Nephron (organoid): ENCODE measurements at regions not wholly inside any gene's neighbourhood (a gene's known extent, or its start where the extent isn't known, plus 50 kb on each side); places are given as distances from the start of the nearest gene placed in this dataset.
A peak's percentile ranks its signal among the peaks of the same experiment; 100 is the strongest.

Source experiments
- H3K27ac Mint-ChIP-seq, 3 experiments: 2 replicates each; pipeline ENCODE4 v1.8.0; 2020; ENCODE audit warnings: mixed read lengths in 3 of 3, mild to moderate bottlenecking in 2 of 3, moderate library complexity in 1 of 3
- H3K27me3 Mint-ChIP-seq: 2 replicates; pipeline ENCODE4 v1.8.0; 2021; ENCODE audit warnings: low read depth, mild to moderate bottlenecking, moderate library complexity, mixed read lengths
- H3K36me3 Mint-ChIP-seq: 2 replicates; pipeline ENCODE4 v1.8.0; 2020; ENCODE audit warnings: low read depth, mixed read lengths
- H3K4me1 Mint-ChIP-seq: 2 replicates; pipeline ENCODE4 v1.8.0; 2020; ENCODE audit warnings: mixed read lengths
- H3K4me3 Mint-ChIP-seq, 3 experiments: 2 replicates each; pipeline ENCODE4 v1.8.0; 2020; ENCODE audit warnings: mild to moderate bottlenecking in 3 of 3, mixed read lengths in 3 of 3, moderate library complexity in 2 of 3
- H3K9me3 Mint-ChIP-seq: 2 replicates; pipeline ENCODE4 v1.8.0; 2020; ENCODE audit warnings: mixed read lengths
- TF ChIP-seq, protein P1 (sequence below), 3 experiments: fragments of 200-600 bp; sonication (generic); IDR thresholded peaks; one replicate each; pipeline ENCODE4 v1.5.0; 2021; ENCODE audit warnings: antibody characterized with exemption in 3 of 3; ENCODE audit not compliant: unreplicated experiment in 3 of 3

DNA sequence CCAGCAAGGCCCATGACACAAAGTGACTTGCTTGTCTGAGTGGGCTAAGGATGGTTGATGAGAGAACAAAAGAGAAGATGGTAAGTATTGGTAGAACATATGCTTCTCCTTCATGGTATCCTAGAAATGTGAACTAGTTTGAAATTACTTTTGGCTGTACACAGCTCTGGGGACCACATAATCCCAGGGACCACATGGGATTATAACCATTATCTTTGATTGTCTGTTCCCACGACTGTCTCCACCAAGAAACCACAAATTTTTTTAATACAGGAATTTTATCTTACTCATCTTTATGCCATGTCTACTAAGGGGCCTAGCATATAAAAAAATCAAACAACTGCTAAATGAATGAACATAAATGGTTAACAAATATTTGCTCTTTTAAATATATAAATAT is 155.3 kb upstream of the PRICKLE2 start:
- Mint-ChIP-seq H3K9me3 (peaks cover 16% of the 10 kb centered on the region), H3K36me3 (peaks cover 25% of the 10 kb centered on the region), H3K27me3 (no peaks in the 10 kb centered on the region), H3K4me3 (no peak overlapping the region), H3K4me1 (peaks cover 58% of the 10 kb centered on the region), H3K27ac (peak overlapping the region in 1 of 3 experiments; percentile 65)
- TF ChIP-seq, protein P1, sequence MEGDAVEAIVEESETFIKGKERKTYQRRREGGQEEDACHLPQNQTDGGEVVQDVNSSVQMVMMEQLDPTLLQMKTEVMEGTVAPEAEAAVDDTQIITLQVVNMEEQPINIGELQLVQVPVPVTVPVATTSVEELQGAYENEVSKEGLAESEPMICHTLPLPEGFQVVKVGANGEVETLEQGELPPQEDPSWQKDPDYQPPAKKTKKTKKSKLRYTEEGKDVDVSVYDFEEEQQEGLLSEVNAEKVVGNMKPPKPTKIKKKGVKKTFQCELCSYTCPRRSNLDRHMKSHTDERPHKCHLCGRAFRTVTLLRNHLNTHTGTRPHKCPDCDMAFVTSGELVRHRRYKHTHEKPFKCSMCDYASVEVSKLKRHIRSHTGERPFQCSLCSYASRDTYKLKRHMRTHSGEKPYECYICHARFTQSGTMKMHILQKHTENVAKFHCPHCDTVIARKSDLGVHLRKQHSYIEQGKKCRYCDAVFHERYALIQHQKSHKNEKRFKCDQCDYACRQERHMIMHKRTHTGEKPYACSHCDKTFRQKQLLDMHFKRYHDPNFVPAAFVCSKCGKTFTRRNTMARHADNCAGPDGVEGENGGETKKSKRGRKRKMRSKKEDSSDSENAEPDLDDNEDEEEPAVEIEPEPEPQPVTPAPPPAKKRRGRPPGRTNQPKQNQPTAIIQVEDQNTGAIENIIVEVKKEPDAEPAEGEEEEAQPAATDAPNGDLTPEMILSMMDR (IDR thresholded peaks at IDR 0.05; ENCODE audit: unreplicated experiment in 3 of 3): no peak

DNA sequence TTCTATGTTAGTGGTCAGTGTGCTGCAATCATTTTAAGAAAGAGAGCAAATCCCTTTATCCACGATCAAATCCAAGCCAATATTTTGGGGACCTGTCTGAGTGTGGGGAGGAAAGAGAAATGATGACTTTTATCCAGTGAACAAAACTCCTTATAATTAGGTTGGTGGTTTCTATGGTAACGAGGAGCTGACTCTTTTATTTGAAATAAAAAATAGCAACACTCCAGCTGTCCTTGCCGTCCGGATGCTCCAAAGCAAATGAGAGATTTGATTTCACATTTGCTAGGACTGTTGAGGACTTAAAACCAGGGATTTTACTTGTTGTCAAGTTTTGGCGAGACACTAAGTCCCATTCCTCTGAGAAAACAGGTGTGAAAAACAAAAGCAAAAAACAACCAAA is 154.0 kb upstream of the PRICKLE2 start:
- Mint-ChIP-seq H3K4me1 (peaks cover 46% of the 10 kb centered on the region), H3K27ac (peak overlapping the region; percentile 10 to 65 (median 59)), H3K27me3 (no peaks in the 10 kb centered on the region), H3K4me3 (peak overlapping the region in 1 of 3 experiments; percentile 31), H3K36me3 (peaks cover 30% of the 10 kb centered on the region), H3K9me3 (peaks cover 25% of the 10 kb centered on the region)
- TF ChIP-seq, protein P1 (IDR thresholded peaks at IDR 0.05; ENCODE audit: unreplicated experiment in 3 of 3): no peak

DNA sequence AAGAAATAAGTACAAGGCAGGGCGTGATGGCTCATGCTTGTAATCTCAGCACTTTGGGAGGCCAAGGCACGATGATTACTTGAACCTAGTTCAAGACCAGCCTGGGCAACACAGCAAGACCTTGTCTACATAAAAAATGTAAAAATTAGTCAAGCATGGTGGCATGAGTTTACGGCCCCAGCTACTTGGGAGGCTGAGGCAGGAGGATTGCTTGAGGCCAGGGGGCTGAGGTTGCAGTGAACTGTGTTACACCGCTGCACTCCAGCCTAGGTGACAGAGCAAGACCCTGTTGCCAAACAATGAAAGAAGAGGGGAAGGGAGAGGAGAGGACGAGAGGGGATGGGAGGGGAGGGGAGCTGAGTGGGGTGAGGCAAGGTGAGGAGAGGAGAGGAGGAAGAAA is 152.7 kb upstream of the PRICKLE2 start:
- Mint-ChIP-seq H3K36me3 (peaks cover 32% of the 10 kb centered on the region), H3K27ac (peak overlapping the region in 1 of 3 experiments; percentile 65), H3K27me3 (no peaks in the 10 kb centered on the region), H3K4me3 (peak overlapping the region in 1 of 3 experiments; percentile 17), H3K9me3 (peaks cover 26% of the 10 kb centered on the region), H3K4me1 (peaks cover 44% of the 10 kb centered on the region)
- TF ChIP-seq, protein P1 (IDR thresholded peaks at IDR 0.05; ENCODE audit: unreplicated experiment in 3 of 3): no peak

DNA sequence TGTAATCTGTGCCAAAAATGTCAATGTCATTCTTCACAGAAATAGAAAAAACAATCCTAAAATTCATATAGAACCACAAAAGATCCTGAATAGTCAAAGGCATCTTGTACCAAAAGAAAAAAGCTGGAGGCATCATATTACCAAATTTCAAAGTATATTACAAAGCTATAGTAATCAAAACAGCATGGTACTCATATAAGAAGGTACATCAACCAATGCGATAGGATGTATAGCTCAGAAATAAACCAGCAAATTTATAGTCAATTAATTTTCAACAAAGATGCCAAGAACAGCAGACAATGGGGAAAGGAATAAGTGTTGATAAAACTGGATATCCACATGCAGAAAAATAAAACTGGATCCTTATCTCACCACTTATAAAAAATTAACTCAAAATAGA is 150.5 kb upstream of the PRICKLE2 start:
- H3K27ac Mint-ChIP-seq: no peak overlapping the region
- TF ChIP-seq, protein P1 (IDR thresholded peaks at IDR 0.05; ENCODE audit: unreplicated experiment in 3 of 3): no peak
- H3K27me3 Mint-ChIP-seq: no peaks in the 10 kb centered on the region
- peaks cover 24% of the 10 kb centered on the region for H3K36me3 Mint-ChIP-seq
- no peak overlapping the region for H3K4me3 Mint-ChIP-seq
- H3K9me3 Mint-ChIP-seq: peaks cover 26% of the 10 kb centered on the region
- peaks cover 30% of the 10 kb centered on the region for H3K4me1 Mint-ChIP-seq

DNA sequence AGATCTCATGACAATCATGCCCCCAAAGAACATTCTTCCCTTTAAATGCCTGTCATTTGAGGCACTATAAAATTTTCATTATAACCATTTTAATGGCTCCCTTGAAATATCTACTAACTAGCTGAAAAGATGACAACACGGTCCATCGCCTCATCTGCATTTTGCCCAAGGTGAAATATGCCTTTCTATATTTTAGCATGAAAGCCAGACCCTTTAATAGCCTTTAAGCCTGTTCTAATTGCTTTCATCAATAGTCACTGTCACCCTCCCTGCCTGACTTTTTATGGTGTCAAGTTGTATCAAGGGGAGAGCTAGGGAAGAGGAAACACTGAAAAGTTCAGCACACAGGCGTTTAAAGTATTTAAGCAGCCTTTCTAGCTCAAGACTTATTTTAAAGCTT is 144.1 kb upstream of the PRICKLE2 start:
- peaks cover 37% of the 10 kb centered on the region for H3K4me1 Mint-ChIP-seq
- H3K36me3 Mint-ChIP-seq: peaks cover 3% of the 10 kb centered on the region
- H3K27ac Mint-ChIP-seq: peak overlapping the region in 1 of 3 experiments; percentile 28
- H3K4me3 Mint-ChIP-seq: no peak overlapping the region
- peaks cover 3% of the 10 kb centered on the region for H3K9me3 Mint-ChIP-seq
- TF ChIP-seq, protein P1 (IDR thresholded peaks at IDR 0.05; ENCODE audit: unreplicated experiment in 3 of 3): no peak
- no peaks in the 10 kb centered on the region for H3K27me3 Mint-ChIP-seq

DNA sequence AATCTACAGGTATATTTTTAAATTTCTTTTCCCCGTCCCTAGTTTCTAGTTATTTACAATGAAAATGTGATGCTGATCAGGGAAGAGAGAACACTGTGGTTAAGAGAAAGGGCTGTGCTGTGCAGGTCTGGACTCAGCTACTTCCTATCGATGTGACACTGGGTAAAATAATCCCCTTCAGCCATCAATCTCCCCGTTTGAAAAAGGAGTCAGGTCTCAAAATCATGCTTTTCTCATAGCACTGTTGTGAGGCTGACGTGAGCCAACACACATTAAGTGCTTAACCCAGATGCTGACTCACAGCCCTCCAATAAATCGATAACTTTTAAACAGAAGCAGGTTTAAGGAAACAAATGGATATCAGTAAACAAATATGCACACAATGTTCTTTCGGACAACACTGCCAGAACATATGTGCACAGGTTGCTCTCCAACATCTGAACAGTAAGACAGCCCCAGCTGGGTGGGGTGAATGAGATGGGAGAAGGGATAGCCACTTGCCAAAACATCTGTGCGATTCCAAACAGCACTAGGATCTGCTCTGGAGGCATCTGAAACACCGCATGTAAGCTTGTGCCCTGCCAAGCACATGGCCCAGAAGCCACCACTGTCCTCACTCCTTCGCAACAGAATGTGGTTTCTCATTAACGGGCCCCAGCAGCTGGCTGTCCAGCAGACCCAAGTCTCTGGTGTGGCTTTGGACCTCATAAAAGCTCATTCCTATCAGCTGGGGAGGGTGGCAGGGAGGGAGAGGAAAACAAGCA is 143.2 kb upstream of the PRICKLE2 start:
- no peaks in the 10 kb centered on the region for H3K36me3 Mint-ChIP-seq

More for the DNA sequence above, 143.2 kb upstream of the PRICKLE2 start:
- Mint-ChIP-seq H3K27me3 (no peaks in the 10 kb centered on the region), H3K27ac (peak overlapping the region; percentile 37 to 74 (median 38)), H3K4me3 (no peak overlapping the region), H3K4me1 (peaks cover 37% of the 10 kb centered on the region), H3K9me3 (no peaks in the 10 kb centered on the region)
- TF ChIP-seq, protein P1 (IDR thresholded peaks at IDR 0.05; ENCODE audit: unreplicated experiment in 3 of 3): no peak
